ENCODE measurements at regions not wholly inside any gene's neighbourhood (a gene's known extent, or its start where the extent isn't known, plus 50 kb on each side); places are given as distances from the start of the nearest gene placed in this dataset.

- no peak overlapping the region for H3K4me3 ChIP-seq (ENCODE audit: low read length)
Measured at GRCh38 chr14:95034788-95035187, 122.5 kb downstream of the DICER1 start.

DNA sequence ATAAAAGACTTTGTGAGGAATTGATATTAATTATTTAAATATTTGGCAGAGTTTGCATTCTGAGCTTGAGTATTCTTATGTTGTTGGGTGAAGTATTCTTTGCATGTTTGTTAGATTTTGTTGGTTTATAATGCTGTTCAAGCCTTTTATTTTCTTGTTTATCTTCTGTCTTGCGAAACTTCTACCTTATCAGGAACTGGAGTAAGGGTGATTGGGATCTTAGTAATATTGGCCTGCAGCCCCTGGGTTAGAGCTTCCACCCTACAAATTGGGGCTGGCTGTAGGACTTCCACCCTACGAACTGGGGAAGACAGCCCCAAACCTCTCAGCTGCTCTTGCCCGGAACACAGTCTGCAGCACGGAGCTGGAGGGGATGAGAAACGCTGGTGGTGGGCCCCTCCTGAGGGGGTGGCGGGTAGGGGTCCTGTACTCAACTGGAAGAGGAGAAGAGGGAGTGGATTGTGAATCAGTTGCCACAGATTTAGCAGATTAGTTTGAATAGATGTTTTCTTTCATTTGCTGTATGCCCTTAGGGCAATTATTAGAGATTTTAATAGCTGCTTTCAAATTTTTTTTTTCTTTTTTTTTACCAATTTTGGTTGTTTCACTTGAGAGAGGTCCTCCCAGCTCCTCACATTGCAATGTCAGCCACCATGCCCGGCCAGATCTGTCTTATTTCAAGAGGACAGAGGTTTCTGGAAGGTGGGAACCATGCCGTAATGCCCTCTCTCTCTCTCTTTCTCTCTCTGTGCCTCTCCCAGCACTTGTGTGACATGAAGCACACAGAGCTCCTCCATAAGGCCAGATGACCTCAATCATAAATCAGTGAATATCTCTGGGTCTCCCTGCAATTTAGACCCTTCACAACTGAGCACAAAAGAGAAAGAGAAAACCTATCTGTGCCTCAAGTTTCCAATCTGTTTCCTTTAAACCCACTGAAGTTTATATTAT is 123.4 kb downstream of the DICER1 start:
- no peak for DNase-seq (ENCODE audit: low read depth, low spot score)
- H3K4me3 ChIP-seq (ENCODE audit: low read length) = no peak overlapping the region

More at GRCh38 chr14:95034788-95035187, 122.5 kb downstream of the DICER1 start:
- no peak for DNase-seq (ENCODE audit: low read depth, low spot score)

DNA sequence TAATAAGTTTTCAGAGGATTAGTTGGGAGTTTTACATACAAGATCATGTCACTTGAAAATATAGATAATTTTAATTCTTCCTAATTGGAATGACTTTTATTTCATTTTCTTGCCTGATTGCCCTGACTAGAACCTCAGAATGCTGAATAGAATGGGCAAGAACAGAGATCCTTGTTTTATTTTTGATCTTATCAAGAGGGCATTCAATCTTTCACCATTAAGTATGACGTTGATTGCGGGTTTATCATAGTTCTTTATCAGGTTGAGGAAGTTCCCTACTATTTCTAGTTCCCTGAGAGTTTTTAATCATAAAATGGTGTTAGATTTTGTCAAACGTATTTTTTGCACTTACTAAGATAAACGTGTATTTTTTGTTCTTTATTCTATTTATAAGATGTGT is 124.3 kb downstream of the DICER1 start:
- no peak for DNase-seq (ENCODE audit: low read depth, low spot score)
- no peak overlapping the region for H3K4me3 ChIP-seq (ENCODE audit: low read length)

DNA sequence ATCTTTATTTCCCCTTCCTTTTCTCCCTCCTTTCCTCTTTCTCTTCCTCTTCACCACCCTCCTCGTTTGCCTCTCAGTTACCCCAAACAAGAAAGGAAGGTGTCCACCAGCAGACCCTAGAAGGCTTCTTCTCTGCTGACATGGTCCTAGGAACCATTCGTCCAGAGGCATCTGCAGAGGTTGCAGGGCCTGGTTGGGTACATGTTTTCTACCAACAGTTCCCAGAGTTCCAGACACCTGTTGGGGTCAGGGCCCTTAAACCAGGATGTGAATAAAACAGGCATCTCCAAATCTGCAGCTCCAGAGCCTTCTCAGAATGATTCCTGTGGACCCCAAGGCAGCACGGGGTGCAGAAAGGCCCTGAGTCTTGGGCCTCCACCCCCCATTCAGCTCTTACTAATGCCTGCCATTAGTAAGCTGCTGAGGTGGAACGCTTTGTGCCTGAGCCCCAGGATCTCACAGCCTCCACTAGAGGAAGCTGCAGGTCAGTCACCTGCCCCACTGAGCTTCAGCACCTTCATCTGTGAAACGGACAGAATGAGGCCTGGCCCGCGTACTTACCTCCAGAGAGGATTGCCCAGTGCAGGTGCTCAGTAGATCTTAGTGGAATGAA is 130.4 kb downstream of the DICER1 start:
- no peak overlapping the region for H3K4me3 ChIP-seq (ENCODE audit: low read length)
- no peak for DNase-seq (ENCODE audit: low read depth, low spot score)

DNA sequence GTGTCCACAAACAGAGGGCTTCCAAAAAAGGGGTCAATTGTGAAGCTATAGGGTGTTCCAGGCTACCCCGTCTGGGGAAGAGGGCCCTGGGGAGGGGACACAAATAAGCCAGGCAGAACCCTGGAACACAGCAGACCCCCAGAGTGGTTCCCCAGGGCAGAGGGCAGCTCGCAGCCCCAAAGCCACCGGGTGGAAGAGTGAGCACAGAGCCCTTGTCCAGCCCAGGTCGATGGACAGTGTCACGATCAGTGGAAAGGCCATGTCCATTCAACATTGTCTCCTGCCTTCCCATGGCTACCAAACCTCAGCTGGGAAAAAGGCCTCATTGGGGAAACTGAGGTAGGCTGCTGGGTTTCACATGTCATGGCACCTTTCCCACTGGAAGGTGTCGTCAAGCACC is 131.4 kb downstream of the DICER1 start:
- no peak for DNase-seq (ENCODE audit: low read depth, low spot score)
- no peak overlapping the region for H3K4me3 ChIP-seq (ENCODE audit: low read length)

- DNase-seq (ENCODE audit: low read depth, low spot score) = no peak
- no peak overlapping the region for H3K4me3 ChIP-seq (ENCODE audit: low read length)
Measured at GRCh38 chr14:95025218-95025617, 132.1 kb downstream of the DICER1 start.

GRCh38 chr14:95024380-95024779 is 132.9 kb downstream of the DICER1 start:
- DNase-seq (ENCODE audit: low read depth, low spot score) = no peak
- no peak overlapping the region for H3K4me3 ChIP-seq (ENCODE audit: low read length)

DNA sequence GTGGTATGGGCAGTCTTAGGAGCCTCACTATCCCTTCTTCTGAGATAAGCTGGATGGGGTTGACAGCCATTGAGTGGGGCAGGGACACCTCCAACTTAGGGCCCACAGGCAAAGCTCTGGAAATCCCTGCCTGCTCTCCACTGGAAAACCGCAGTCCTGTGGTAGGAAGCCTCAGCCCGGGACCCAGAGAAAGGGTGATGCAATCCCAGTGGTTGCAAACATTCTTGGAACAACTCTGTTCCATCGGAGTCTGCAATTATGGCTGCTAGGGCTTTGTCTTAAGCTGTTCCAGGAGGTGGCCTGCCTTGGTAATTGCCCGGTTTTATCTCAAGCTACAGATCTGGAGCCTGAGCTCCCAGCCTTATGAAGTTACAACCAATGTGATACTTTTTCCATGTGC is 133.4 kb downstream of the DICER1 start:
- no peak overlapping the region for H3K4me3 ChIP-seq (ENCODE audit: low read length)
- no peak for DNase-seq (ENCODE audit: low read depth, low spot score)

- no peak for DNase-seq (ENCODE audit: low read depth, low spot score)
- H3K4me3 ChIP-seq (ENCODE audit: low read length) = no peak overlapping the region
Measured at GRCh38 chr14:95023115-95023514, 134.2 kb downstream of the DICER1 start.

- no peak overlapping the region for H3K4me3 ChIP-seq (ENCODE audit: low read length)
- DNase-seq (ENCODE audit: low read depth, low spot score) = no peak
Measured at GRCh38 chr14:95021588-95021987, 135.7 kb downstream of the DICER1 start.

DNA sequence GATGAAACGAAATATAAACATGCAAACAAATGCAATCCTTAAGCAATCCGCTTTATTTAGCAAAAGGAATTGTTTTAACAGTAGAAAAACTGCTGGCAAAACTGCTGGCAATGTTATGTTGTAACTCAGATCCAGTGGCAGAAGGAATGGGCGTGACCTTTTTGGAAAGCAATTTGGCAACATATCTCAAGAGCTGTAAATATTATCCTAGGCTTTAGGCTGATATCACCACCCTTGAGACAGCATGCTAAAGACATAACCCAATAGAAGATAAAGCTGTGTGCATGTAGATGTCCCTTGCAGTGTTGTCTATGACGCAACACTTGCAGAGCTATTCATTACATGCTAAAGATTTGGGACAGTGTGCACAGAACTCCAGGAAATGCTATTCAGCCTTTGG is 138.5 kb downstream of the DICER1 start:
- DNase-seq (ENCODE audit: low read depth, low spot score) = no peak
- no peak overlapping the region for H3K4me3 ChIP-seq (ENCODE audit: low read length)

DNA sequence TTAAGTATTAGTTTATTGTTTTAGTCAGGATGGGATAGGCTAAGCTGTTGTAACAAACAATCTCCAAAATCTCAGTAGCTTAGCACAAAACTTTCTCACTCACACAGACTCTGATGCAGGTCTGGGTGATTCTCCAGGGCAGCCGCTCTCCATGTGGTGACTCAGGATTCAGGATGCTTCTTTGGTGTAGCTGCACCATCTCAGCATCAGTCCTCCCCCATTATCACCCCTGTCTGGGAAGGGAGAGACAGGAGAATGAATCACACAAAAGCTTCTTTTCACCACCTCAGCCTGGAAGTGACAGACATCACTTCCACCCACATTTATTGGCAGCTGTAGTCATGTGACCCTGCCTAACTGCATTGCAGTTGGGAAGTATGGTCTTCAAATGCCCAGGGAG is 142.3 kb downstream of the DICER1 start:
- H3K4me3 ChIP-seq (ENCODE audit: low read length) = no peak overlapping the region
- no peak for DNase-seq (ENCODE audit: low read depth, low spot score)

DNA sequence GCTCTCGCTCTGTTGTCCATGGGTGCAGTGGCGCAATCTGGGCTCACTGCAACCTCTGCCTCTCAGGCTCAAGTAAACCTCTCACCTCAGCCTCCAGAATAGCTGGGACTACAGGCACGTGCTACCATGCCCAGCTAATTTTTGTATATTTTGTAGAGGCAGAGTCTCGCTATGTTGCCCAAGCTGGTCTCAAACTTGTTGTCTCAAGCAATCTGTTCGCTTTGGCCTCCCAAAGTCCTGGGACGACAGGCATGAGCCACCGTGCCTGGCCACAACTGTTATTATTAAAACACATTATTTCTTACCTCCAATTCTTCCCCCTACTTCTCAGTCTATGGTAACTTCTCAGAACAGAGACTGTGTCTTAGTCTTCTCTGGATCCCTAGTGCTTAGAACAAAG is 143.3 kb downstream of the DICER1 start:
- no peak for DNase-seq (ENCODE audit: low read depth, low spot score)

GRCh38 chr14:95011445-95012006 is 145.8 kb downstream of the DICER1 start:
- H3K4me3 ChIP-seq (ENCODE audit: low read length) = no peak overlapping the region
- DNase-seq (ENCODE audit: low read depth, low spot score) = no peak

More for the DNA sequence above, 143.3 kb downstream of the DICER1 start:
- no peak overlapping the region for H3K4me3 ChIP-seq (ENCODE audit: low read length)

DNA sequence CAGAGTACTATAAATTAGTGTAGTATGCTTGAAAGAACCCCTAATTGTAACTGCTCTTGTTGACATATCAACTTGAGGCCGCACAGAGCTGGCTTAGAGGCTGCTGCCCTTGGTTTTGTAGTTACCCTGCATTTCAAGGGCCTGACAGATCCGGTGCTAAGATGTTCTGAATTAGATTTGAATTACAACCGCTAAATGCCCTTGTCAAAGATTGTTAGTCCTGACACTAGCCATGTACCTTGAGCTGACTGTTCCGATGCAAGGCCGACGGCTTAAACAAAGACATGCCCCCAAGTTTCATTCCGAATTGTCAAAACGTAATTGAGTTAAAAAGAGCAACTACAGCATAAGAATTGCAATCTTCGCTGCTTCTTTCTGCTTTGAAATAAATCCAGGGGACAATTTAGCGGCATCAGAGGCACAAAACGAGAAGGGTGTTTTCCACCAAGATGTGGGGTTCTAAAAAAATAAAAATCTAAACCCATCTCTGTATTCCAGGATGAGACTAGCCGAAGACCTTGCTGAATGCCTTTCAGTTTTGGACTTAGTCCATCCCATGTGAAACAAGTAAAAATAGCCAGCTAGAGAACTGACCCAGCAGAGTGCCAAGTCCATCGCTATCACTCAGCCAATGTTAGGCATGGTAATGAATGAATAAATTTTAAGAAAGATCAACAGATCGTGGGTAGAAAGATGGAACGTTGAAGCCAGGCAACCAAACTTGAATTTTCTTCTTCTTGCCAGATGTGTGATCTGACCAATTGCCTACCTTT is 148.7 kb downstream of the DICER1 start:
- no peak for DNase-seq (ENCODE audit: low read depth, low spot score)
- no peak overlapping the region for H3K4me3 ChIP-seq (ENCODE audit: low read length)

DNA sequence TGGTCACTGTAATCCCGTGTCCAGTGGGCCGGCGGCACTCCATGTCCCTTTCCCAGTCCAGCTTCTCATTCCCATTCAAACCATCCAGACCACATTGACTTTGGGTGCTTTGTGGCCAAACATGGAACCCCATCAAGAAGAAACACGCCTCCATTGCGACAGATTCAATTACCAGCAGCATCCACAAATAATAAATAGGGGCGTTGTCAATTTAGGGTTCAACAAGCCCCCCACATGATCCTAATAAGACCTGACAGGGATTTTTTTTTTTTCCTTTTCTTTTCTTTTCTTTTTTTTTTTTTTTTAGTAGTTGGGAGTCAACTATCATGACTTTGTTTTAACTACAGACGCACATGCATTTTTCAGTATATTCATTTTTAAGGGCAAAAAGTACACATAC is 149.4 kb downstream of the DICER1 start:
- no peak for DNase-seq (ENCODE audit: low read depth, low spot score)
- H3K4me3 ChIP-seq (ENCODE audit: low read length) = no peak overlapping the region

GRCh38 chr14:95006479-95006878 is 150.8 kb downstream of the DICER1 start:
- DNase-seq (ENCODE audit: low read depth, low spot score) = no peak
- H3K4me3 ChIP-seq (ENCODE audit: low read length) = no peak overlapping the region

DNA sequence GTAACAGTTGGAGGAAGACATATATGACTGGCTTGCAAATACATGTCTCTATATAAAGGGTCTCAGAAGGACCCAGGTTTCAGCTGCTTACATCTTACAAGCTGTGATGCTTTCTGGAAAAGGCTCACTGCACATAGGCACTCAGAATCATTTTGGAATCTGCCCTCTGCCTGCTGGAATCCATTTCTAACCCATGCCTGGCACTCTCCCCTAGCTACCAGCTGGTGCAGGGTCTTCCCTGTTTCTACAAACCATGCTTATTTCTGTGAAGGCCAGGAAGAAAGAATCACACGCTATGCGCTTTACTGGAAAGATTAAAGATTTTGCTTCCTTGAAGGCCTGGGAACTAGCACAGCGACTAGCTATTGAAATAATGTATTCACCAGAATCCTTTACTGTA is 151.3 kb downstream of the DICER1 start:
- no peak overlapping the region for H3K4me3 ChIP-seq (ENCODE audit: low read length)
- no peak for DNase-seq (ENCODE audit: low read depth, low spot score)

DNA sequence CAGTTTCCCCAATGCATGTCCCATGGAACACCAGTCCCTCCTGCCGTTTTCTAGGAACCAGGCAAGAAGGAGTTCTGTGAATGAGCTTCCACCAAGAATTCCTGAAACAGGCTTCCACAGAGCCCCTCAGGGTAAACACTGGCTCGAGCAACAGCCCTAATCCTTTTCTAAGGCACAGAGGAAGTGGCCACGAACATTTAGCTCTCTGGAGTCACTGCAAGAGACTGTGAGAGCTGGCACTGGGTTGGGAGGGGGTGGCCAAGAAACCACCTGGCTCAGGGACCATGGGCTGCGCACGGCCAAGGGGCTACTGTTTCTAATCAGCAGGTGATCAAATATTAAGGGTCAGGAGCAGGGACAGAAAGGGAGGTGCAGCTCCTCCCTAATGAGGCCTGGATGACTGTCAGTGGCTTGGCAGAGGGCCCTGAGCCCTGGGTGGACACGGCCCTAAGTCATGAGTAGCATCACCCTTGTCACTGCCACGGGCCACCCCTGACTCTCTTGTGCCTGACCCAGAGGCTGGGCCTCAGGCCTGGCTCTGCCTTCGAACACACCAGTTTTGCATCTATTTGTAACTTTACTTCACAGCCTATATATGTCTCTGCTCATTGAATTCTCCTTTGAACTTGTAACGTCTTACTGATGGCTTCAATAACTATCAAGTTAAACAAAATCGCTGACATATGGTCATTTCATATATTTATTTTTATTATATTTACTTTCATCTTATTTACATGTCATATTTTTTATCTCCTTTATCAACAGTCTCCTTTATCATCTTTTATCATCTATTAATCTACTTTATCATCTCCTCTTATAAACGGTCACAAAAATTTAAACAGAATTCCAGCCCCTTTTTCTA is 154.0 kb downstream of the DICER1 start:
- no peak overlapping the region for H3K4me3 ChIP-seq (ENCODE audit: low read length)
- DNase-seq (ENCODE audit: low read depth, low spot score) = no peak
